ENCODE measurements at regions not wholly inside any gene's neighbourhood (a gene's known extent, or its start where the extent isn't known, plus 50 kb on each side); places are given as distances from the start of the nearest gene placed in this dataset.

GRCh38 chr22:46070803-46071450, 79.4 kb upstream of the PPARA start:
- ATAC-seq = peak; percentile 18 to 44 (median 36)
- no peak for TF ChIP-seq CTCF (IDR thresholded peaks at IDR 0.05)
- peaks cover 26% of the 10 kb centered on the region for H3K4me1 ChIP-seq

GRCh38 chr22:46071451-46072109, 78.7 kb upstream of the PPARA start:
- TF ChIP-seq CTCF (IDR thresholded peaks at IDR 0.05) = no peak
- DNase-seq (peak; percentile 93 to 97), ATAC-seq (peak; percentile 30 to 48 (median 36))
- H3K4me3 ChIP-seq = peak overlapping the region; percentile 95
- H3K9me3 ChIP-seq = no peaks in the 10 kb centered on the region
- peak overlapping the region; percentile 98 for H3K27ac ChIP-seq
- intact Hi-C loops (cut with DNase I) = loop anchor here (5.0 kb wide), 2 partner anchors 34 to 64 kb away; no protein-coding TSS in a partner anchor
- WGBS, 3 donors = 0% methylated on average over 28 to 109 of the region's 109 CpGs
- no peaks in the 10 kb centered on the region for H3K27me3 ChIP-seq (ENCODE audit: insufficient read depth in 3 of 3, low read length in 2 of 3)
- H3K36me3 ChIP-seq (ENCODE audit: insufficient read depth in 1 of 2, low read depth in 1 of 2) = peaks cover 0 to 2% of the 10 kb centered on the region in 2 donors
- H3K4me1 ChIP-seq = peaks cover 25% of the 10 kb centered on the region

More at GRCh38 chr22:46070803-46071450, 79.4 kb upstream of the PPARA start:
- intact Hi-C loops (cut with DNase I) = loop anchor here (5.0 kb wide), 2 partner anchors 34 to 64 kb away; no protein-coding TSS in a partner anchor
- DNase-seq = peak; percentile 83 to 88
- 0 to 1% (median 1%) methylated on average over 37 to 112 of the region's 112 CpGs for WGBS, 3 donors
- peak overlapping the region; percentile 95 for H3K4me3 ChIP-seq
- H3K9me3 ChIP-seq = no peaks in the 10 kb centered on the region
- H3K27me3 ChIP-seq (ENCODE audit: insufficient read depth in 3 of 3, low read length in 2 of 3) = no peaks in the 10 kb centered on the region
- peak overlapping the region; percentile 99 for H3K27ac ChIP-seq
- peaks cover 0 to 2% of the 10 kb centered on the region in 2 donors for H3K36me3 ChIP-seq (ENCODE audit: insufficient read depth in 1 of 2, low read depth in 1 of 2)

GRCh38 chr22:46072110-46072881, 78.0 kb upstream of the PPARA start:
- 0 to 1% (median 0%) methylated on average over 56 to 81 of the region's 81 CpGs for WGBS, 3 donors
- peaks cover 29% of the 10 kb centered on the region for H3K4me1 ChIP-seq
- H3K27me3 ChIP-seq (ENCODE audit: insufficient read depth in 3 of 3, low read length in 2 of 3) = no peaks in the 10 kb centered on the region
- ATAC-seq (peak in 3 of 4 donors; percentile 1 to 5 (median 3)), DNase-seq (peak; percentile 81 to 83)
- H3K9me3 ChIP-seq = no peaks in the 10 kb centered on the region
- intact Hi-C loops (cut with DNase I) = loop anchor here (5.0 kb wide), 2 partner anchors 35 to 65 kb away; no protein-coding TSS in a partner anchor
- peak overlapping the region; percentile 95 for H3K4me3 ChIP-seq
- peaks cover 0 to 2% of the 10 kb centered on the region in 2 donors for H3K36me3 ChIP-seq (ENCODE audit: insufficient read depth in 1 of 2, low read depth in 1 of 2)
- no peak for TF ChIP-seq CTCF (IDR thresholded peaks at IDR 0.05)
- H3K27ac ChIP-seq = peak overlapping the region; percentile 98

- DNase-seq (peak in 1 of 2 donors; percentile 44), ATAC-seq (no peak)
- no peak for TF ChIP-seq CTCF (IDR thresholded peaks at IDR 0.05)
- Histone ChIP-seq H3K27me3 (ENCODE audit: insufficient read depth in 3 of 3, low read length in 2 of 3) (no peaks in the 10 kb centered on the region), H3K9me3 (no peaks in the 10 kb centered on the region), H3K4me3 (peak overlapping the region; percentile 95), H3K27ac (peak overlapping the region; percentile 98), H3K36me3 (ENCODE audit: insufficient read depth in 1 of 2, low read depth in 1 of 2) (peaks cover 0 to 2% of the 10 kb centered on the region in 2 donors), H3K4me1 (peaks cover 37% of the 10 kb centered on the region)
- intact Hi-C loops (cut with DNase I) = loop anchor here (5.0 kb wide), 2 partner anchors 36 to 66 kb away; no protein-coding TSS in a partner anchor
- WGBS, 3 donors = 2 to 8% (median 5%) methylated on average over 16 of the region's 16 CpGs
These were observed 77.2 kb upstream of the PPARA start for GRCh38 chr22:46072981-46073682.

Data from psoas muscle (tissue), 7 donors.